GM10266 (cell line): ENCODE measurements at regions not wholly inside any gene's neighbourhood (a gene's known extent, or its start where the extent isn't known, plus 50 kb on each side); places are given as distances from the start of the nearest gene placed in this dataset.

Source experiments
- DNase-seq: peaks from one replicate; pipeline ENCODE4 v3.0.0; 2012; ENCODE audit errors: extremely low spot score
- CTCF ChIP-seq: IDR thresholded peaks from 2 replicates; pipeline ENCODE4 v1.5.1; 2012; ENCODE audit warnings: mild to moderate bottlenecking, low read depth; ENCODE audit not compliant: control insufficient read depth, insufficient read depth; ENCODE audit errors: missing control alignments

GRCh38 chr13:111502957-111503356, 182.5 kb downstream of the TEX29 start:
- DNase-seq: no peak
- TF ChIP-seq CTCF: no peak

DNA sequence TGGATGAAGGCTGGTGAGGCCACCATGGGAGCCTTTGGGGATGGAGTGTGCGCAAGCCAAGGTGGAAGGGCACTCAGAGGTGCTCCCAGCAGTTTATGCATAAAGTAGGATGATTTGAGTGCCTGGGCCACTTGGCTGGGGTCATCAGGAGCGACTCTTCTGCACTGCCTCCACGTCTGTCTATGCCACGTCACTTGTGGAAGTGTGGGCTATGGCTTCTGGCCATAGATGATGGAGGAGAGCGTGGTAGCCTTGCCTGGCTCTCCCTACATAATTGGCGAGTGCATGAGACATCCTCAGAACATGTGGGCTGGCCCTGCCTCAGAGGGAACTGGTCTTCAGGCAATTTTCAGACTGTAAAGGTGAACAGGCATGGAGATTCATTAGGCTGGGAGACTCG, 182.9 kb downstream of the TEX29 start:
- TF ChIP-seq CTCF: no peak
- no peak for DNase-seq

- no peak for DNase-seq
- TF ChIP-seq CTCF: no peak
These were observed 183.7 kb downstream of the TEX29 start for GRCh38 chr13:111503905-111504695.

GRCh38 chr13:111505175-111505777, 184.8 kb downstream of the TEX29 start:
- TF ChIP-seq CTCF: no peak
- DNase-seq: no peak

GRCh38 chr13:111506125-111506524, 185.7 kb downstream of the TEX29 start:
- no peak for TF ChIP-seq CTCF
- no peak for DNase-seq

GRCh38 chr13:111506621-111507020, 186.2 kb downstream of the TEX29 start:
- DNase-seq: no peak
- TF ChIP-seq CTCF: no peak
